ENCODE measurements at regions not wholly inside any gene's neighbourhood (a gene's known extent, or its start where the extent isn't known, plus 50 kb on each side); places are given as distances from the start of the nearest gene placed in this dataset.

DNA sequence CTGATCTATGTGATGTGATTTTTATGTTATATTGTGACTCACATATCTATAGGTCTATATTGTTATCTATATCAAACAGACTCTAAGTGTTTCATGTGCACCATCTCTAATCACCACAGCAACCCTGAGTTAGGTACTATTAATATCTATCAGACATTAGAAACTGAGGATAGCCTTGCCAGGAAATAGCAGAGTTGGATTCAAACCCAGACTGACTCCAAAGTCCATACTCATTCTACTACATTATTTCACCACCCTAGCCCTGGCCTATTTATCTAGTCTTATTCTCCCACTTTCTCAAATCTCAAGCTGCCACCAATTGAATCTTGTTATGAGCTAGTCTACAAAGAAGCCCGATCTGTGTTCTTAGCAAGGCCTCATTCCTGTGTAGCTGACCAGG lies 65.4 kb upstream of the GNAO1 start:
- H3K9me3 ChIP-seq (ENCODE audit: control insufficient read depth in 2 of 3, insufficient read depth in 1 of 3, low read length in 3 of 3), result no peaks in the 10 kb centered on the region
- no peaks in the 10 kb centered on the region for H3K4me1 ChIP-seq (ENCODE audit: control insufficient read depth in 2 of 3, insufficient read depth in 2 of 3, low read depth in 1 of 3, low read length in 3 of 3)
- DNase-seq, result no peak
- no peak for FAIRE-seq
- TF ChIP-seq, protein P1, sequence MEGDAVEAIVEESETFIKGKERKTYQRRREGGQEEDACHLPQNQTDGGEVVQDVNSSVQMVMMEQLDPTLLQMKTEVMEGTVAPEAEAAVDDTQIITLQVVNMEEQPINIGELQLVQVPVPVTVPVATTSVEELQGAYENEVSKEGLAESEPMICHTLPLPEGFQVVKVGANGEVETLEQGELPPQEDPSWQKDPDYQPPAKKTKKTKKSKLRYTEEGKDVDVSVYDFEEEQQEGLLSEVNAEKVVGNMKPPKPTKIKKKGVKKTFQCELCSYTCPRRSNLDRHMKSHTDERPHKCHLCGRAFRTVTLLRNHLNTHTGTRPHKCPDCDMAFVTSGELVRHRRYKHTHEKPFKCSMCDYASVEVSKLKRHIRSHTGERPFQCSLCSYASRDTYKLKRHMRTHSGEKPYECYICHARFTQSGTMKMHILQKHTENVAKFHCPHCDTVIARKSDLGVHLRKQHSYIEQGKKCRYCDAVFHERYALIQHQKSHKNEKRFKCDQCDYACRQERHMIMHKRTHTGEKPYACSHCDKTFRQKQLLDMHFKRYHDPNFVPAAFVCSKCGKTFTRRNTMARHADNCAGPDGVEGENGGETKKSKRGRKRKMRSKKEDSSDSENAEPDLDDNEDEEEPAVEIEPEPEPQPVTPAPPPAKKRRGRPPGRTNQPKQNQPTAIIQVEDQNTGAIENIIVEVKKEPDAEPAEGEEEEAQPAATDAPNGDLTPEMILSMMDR (IDR thresholded peaks at IDR 0.05; ENCODE audit: borderline replicate concordance, extremely low read depth, insufficient read depth), result no peak
- no peak overlapping the region for H3K27ac ChIP-seq (ENCODE audit: low read depth in 2 of 2, low read length in 2 of 2)
- no peak overlapping the region for H3K9ac ChIP-seq (ENCODE audit: low read length in 3 of 3)
- H3K4me3 ChIP-seq (ENCODE audit: low read length in 3 of 3), result no peak overlapping the region
- no peaks in the 10 kb centered on the region for H3K27me3 ChIP-seq (ENCODE audit: control insufficient read depth, insufficient read depth, low read length)
- intact Hi-C loops (cut with DNase I), result no loop called here
- H3K36me3 ChIP-seq (ENCODE audit: control insufficient read depth in 2 of 3, insufficient read depth in 3 of 3, low read length in 3 of 3), result no peaks in the 10 kb centered on the region

DNA sequence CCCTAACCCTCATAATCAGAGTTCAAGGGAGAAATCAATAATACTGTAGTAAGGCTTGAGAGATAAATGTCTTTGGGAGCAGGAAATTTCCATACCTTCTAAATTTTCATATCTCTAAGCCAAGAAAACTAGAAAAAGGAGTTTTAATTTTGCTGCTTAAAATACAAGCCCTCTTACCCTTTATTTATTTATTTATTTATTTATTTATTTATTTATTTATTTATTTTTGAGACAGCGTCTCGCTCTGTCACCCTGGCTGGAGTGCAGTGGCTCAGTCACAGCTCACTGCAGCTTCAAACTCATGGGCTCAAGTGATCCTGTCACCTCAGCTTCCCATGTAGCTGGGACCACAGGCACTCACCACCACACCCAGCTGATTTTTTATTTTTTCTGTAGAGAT lies 69.0 kb upstream of the GNAO1 start:
- FAIRE-seq (no peak), DNase-seq (no peak)
- Histone ChIP-seq H3K9ac (ENCODE audit: low read length in 3 of 3) (no peak overlapping the region), H3K27ac (ENCODE audit: low read depth in 2 of 2, low read length in 2 of 2) (no peak overlapping the region), H3K9me3 (ENCODE audit: control insufficient read depth in 2 of 3, insufficient read depth in 1 of 3, low read length in 3 of 3) (no peaks in the 10 kb centered on the region), H3K4me1 (ENCODE audit: control insufficient read depth in 2 of 3, insufficient read depth in 2 of 3, low read depth in 1 of 3, low read length in 3 of 3) (no peaks in the 10 kb centered on the region), H3K4me3 (ENCODE audit: low read length in 3 of 3) (no peak overlapping the region), H3K27me3 (ENCODE audit: control insufficient read depth, insufficient read depth, low read length) (no peaks in the 10 kb centered on the region), H3K36me3 (ENCODE audit: control insufficient read depth in 2 of 3, insufficient read depth in 3 of 3, low read length in 3 of 3) (no peaks in the 10 kb centered on the region)
- intact Hi-C loops (cut with DNase I), result no loop called here
- TF ChIP-seq, protein P1 (IDR thresholded peaks at IDR 0.05; ENCODE audit: borderline replicate concordance, extremely low read depth, insufficient read depth), result no peak

DNA sequence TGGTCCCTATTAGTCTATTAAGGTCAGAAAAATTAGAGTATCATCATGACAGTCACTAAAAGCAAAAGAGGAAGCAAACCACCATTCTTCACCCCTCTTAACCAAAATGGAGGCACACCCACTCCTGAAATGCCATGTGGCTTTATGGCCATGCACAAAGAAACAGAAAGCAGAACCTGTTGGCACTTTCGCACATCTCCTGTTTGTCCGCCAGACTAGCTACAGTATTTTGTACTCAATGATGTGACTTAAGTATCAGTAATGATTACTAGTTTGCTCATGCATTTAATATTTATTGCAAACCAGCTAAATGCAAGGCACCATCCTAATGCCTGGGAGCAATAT lies 70.2 kb upstream of the GNAO1 start:
- TF ChIP-seq, protein P1 (IDR thresholded peaks at IDR 0.05; ENCODE audit: borderline replicate concordance, extremely low read depth, insufficient read depth), result no peak
- Histone ChIP-seq H3K27me3 (ENCODE audit: control insufficient read depth, insufficient read depth, low read length) (no peaks in the 10 kb centered on the region), H3K27ac (ENCODE audit: low read depth in 2 of 2, low read length in 2 of 2) (no peak overlapping the region), H3K9me3 (ENCODE audit: control insufficient read depth in 2 of 3, insufficient read depth in 1 of 3, low read length in 3 of 3) (no peaks in the 10 kb centered on the region), H3K36me3 (ENCODE audit: control insufficient read depth in 2 of 3, insufficient read depth in 3 of 3, low read length in 3 of 3) (no peaks in the 10 kb centered on the region), H3K4me1 (ENCODE audit: control insufficient read depth in 2 of 3, insufficient read depth in 2 of 3, low read depth in 1 of 3, low read length in 3 of 3) (no peaks in the 10 kb centered on the region), H3K4me3 (ENCODE audit: low read length in 3 of 3) (no peak overlapping the region), H3K9ac (ENCODE audit: low read length in 3 of 3) (no peak overlapping the region)
- DNase-seq (no peak), FAIRE-seq (no peak)
- intact Hi-C loops (cut with DNase I), result no loop called here

DNA sequence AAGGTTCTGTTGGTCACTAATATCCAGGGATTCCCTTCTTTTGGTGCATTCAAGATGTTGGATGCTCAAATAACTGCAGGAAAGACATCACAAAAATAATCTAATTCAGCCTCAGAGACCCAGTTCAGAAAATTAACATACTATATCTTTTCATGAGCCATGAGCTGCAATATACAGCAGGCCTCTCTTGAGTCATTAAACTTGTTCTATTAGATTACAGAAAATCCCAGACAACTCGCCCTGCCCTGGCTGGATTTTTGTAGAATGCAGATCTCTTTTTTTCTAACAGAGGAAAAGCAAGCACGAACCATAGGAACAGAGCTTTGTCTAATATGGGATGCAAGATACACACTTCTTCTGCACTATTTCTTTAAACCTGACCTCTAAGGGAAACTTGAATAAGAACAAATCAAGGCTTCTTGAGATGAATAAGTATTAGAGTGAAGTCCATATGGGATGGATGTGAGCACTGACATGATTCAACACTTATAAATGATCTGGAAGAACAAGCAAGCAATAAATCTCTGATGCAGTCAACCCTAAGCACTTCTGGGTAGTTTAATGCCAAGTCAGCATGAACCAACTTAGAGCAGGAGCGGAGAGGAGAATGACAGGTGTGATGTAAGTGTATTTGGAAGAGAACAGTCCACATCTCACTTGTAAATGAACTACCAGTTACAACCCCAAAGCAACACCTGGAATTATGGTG lies 70.7 kb upstream of the GNAO1 start:
- no peak overlapping the region for H3K4me3 ChIP-seq (ENCODE audit: low read length in 3 of 3)
- DNase-seq, result no peak

More for the DNA sequence above, 70.7 kb upstream of the GNAO1 start:
- intact Hi-C loops (cut with DNase I), result no loop called here
- Histone ChIP-seq H3K27ac (ENCODE audit: low read depth in 2 of 2, low read length in 2 of 2) (no peak overlapping the region), H3K9ac (ENCODE audit: low read length in 3 of 3) (no peak overlapping the region), H3K27me3 (ENCODE audit: control insufficient read depth, insufficient read depth, low read length) (no peaks in the 10 kb centered on the region), H3K9me3 (ENCODE audit: control insufficient read depth in 2 of 3, insufficient read depth in 1 of 3, low read length in 3 of 3) (no peaks in the 10 kb centered on the region), H3K4me1 (ENCODE audit: control insufficient read depth in 2 of 3, insufficient read depth in 2 of 3, low read depth in 1 of 3, low read length in 3 of 3) (no peaks in the 10 kb centered on the region), H3K36me3 (ENCODE audit: control insufficient read depth in 2 of 3, insufficient read depth in 3 of 3, low read length in 3 of 3) (no peaks in the 10 kb centered on the region)
- TF ChIP-seq, protein P1 (IDR thresholded peaks at IDR 0.05; ENCODE audit: borderline replicate concordance, extremely low read depth, insufficient read depth), result no peak
- FAIRE-seq, result no peak

Measured in kidney (tissue), 13 donors.